ENCODE measurements at regions not wholly inside any gene's neighbourhood (a gene's known extent, or its start where the extent isn't known, plus 50 kb on each side); places are given as distances from the start of the nearest gene placed in this dataset.

DNA sequence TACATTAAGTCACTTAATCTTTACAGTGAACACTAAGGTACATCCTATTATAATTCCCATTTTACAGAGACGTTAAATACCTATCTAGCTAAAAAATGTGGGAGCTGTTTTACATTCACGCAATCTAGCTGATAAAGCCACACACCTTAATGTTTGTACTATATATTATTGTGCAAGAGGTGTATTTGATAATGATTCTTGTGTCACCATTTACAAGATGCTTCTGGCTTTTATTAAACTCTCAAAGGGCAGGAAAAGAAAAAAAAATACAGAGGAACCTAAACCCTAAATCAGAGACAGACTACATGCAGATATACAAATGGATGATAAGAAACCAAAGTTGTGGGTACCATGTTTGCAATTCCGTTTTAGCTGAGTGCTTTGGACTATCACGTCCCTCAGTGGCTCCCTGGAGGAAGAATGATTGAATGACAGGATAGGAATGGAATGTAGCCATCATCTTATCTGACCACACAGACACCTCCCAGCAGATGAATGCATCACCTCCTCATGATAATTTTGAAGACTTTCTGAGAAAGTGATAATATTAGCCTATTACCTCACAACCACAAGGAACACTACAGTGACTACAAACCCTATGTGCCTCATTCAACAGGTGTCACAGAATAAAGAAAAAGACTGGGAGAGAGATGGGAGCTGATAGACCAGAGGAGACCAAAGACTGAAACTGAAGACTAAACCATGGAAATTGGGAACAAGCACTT lies 230.5 kb upstream of the SERP2 start:
- TF ChIP-seq MTF2 (CRISPR knock-in tag; IDR thresholded peaks at IDR 0.05; ENCODE audit: borderline replicate concordance) (no peak), GABPA (IDR thresholded peaks at IDR 0.05; ENCODE audit: low read depth, low read length) (no peak), GABPA (CRISPR knock-in tag; IDR thresholded peaks at IDR 0.05; ENCODE audit: low read depth) (no peak)
- TF ChIP-seq, protein P1, sequence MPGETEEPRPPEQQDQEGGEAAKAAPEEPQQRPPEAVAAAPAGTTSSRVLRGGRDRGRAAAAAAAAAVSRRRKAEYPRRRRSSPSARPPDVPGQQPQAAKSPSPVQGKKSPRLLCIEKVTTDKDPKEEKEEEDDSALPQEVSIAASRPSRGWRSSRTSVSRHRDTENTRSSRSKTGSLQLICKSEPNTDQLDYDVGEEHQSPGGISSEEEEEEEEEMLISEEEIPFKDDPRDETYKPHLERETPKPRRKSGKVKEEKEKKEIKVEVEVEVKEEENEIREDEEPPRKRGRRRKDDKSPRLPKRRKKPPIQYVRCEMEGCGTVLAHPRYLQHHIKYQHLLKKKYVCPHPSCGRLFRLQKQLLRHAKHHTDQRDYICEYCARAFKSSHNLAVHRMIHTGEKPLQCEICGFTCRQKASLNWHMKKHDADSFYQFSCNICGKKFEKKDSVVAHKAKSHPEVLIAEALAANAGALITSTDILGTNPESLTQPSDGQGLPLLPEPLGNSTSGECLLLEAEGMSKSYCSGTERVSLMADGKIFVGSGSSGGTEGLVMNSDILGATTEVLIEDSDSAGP (CRISPR knock-in tag; IDR thresholded peaks at IDR 0.05; ENCODE audit: borderline replicate concordance), result no peak
